HL-60 (cell line): ENCODE measurements at regions not wholly inside any gene's neighbourhood (a gene's known extent, or its start where the extent isn't known, plus 50 kb on each side); places are given as distances from the start of the nearest gene placed in this dataset.

Source experiments
- DNase-seq, 2 experiments: peaks; one replicate each; pipeline ENCODE4 v3.0.0-alpha.2; 2010 to 2020; ENCODE audit warnings: low read depth in 1 of 2, low spot score in 1 of 2
- H3K27ac ChIP-seq: fragments of 250-450 bp; sonication (Bioruptor Pico); replicated peaks from 2 replicates; pipeline ENCODE4 v1.5.1; 2020; ENCODE audit warnings: mild to moderate bottlenecking, moderate library complexity
- H3K27me3 ChIP-seq: fragments of 250-450 bp; sonication (Bioruptor Pico); 2 replicates; pipeline ENCODE4 v1.5.1; 2021; ENCODE audit warnings: mild to moderate bottlenecking, moderate library complexity; ENCODE audit not compliant: insufficient read depth, poor library complexity, severe bottlenecking
- H3K4me3 ChIP-seq: replicated peaks from 2 replicates; pipeline ENCODE4 v1.5.1; 2011; ENCODE audit warnings: mild to moderate bottlenecking, control low read depth, low read length; ENCODE audit not compliant: insufficient read depth
- CTCF ChIP-seq: IDR thresholded peaks from one replicate; pipeline ENCODE4 v1.5.1; 2011; ENCODE audit warnings: low read length, control low read depth, inconsistent platforms; ENCODE audit not compliant: insufficient read depth
- GABPA ChIP-seq: IDR thresholded peaks from 2 replicates; pipeline ENCODE4 v1.6.1; 2012; ENCODE audit warnings: low read depth
- POLR2AphosphoS5 ChIP-seq: IDR thresholded peaks from 2 replicates; pipeline ENCODE4 v1.6.1; 2012; ENCODE audit warnings: low read depth
- REST ChIP-seq: IDR thresholded peaks from 2 replicates; pipeline ENCODE4 v1.6.1; 2012; ENCODE audit warnings: low read depth; ENCODE audit not compliant: insufficient replicate concordance
- SPI1 ChIP-seq: IDR thresholded peaks from 2 replicates; pipeline ENCODE4 v1.6.1; 2012; ENCODE audit warnings: low read depth, mild to moderate bottlenecking, borderline replicate concordance

GRCh38 chr10:109430043-109430760, 493.1 kb downstream of the XPNPEP1 start:
- TF ChIP-seq GABPA: no peak
- TF ChIP-seq POLR2AphosphoS5: no peak
- no peak for TF ChIP-seq REST
- TF ChIP-seq SPI1: no peak
- no peak for TF ChIP-seq CTCF
- H3K27me3 ChIP-seq: no peaks in the 10 kb centered on the region
- no peak for DNase-seq
- H3K27ac ChIP-seq: no peak overlapping the region
- H3K4me3 ChIP-seq: no peak overlapping the region

- no peak overlapping the region for H3K4me3 ChIP-seq
- TF ChIP-seq REST (no peak), SPI1 (no peak), GABPA (no peak), CTCF (no peak), POLR2AphosphoS5 (no peak)
- H3K27me3 ChIP-seq: no peaks in the 10 kb centered on the region
- no peak overlapping the region for H3K27ac ChIP-seq
- no peak for DNase-seq
Measured at GRCh38 chr10:109428775-109429491, 494.4 kb downstream of the XPNPEP1 start.

- H3K4me3 ChIP-seq: no peak overlapping the region
- no peak for DNase-seq
- no peak for TF ChIP-seq GABPA
- no peak for TF ChIP-seq SPI1
- TF ChIP-seq REST: no peak
- no peak for TF ChIP-seq POLR2AphosphoS5
- no peak for TF ChIP-seq CTCF
- no peak overlapping the region for H3K27ac ChIP-seq
- no peaks in the 10 kb centered on the region for H3K27me3 ChIP-seq
Measured at GRCh38 chr10:109427411-109427810, 495.9 kb downstream of the XPNPEP1 start.
